ENCODE measurements at regions not wholly inside any gene's neighbourhood (a gene's known extent, or its start where the extent isn't known, plus 50 kb on each side); places are given as distances from the start of the nearest gene placed in this dataset.

GRCh38 chr6:93940381-93940780, 521.0 kb upstream of the EPHA7 start:
- DNase-seq = no peak
- no peaks in the 10 kb centered on the region for H3K36me3 ChIP-seq (ENCODE audit: control insufficient read depth in 2 of 3, insufficient read depth in 3 of 3, low read length in 3 of 3)
- no peaks in the 10 kb centered on the region for H3K9me3 ChIP-seq (ENCODE audit: control insufficient read depth in 2 of 3, insufficient read depth in 1 of 3, low read length in 3 of 3)
- no peak for FAIRE-seq
- intact Hi-C loops (cut with DNase I) = no loop called here
- no peak for TF ChIP-seq CTCF (IDR thresholded peaks at IDR 0.05; ENCODE audit: borderline replicate concordance, extremely low read depth, insufficient read depth)
- H3K4me3 ChIP-seq (ENCODE audit: low read length in 3 of 3) = no peak overlapping the region
- no peaks in the 10 kb centered on the region for H3K4me1 ChIP-seq (ENCODE audit: control insufficient read depth in 2 of 3, insufficient read depth in 2 of 3, low read depth in 1 of 3, low read length in 3 of 3)
- H3K9ac ChIP-seq (ENCODE audit: low read length in 3 of 3) = no peak overlapping the region
- H3K27ac ChIP-seq (ENCODE audit: low read depth in 2 of 2, low read length in 2 of 2) = no peak overlapping the region
- H3K27me3 ChIP-seq (ENCODE audit: control insufficient read depth, insufficient read depth, low read length) = no peaks in the 10 kb centered on the region

GRCh38 chr6:93932175-93932574, 512.8 kb upstream of the EPHA7 start:
- FAIRE-seq (no peak), DNase-seq (no peak)
- TF ChIP-seq CTCF (IDR thresholded peaks at IDR 0.05; ENCODE audit: borderline replicate concordance, extremely low read depth, insufficient read depth) = no peak
- Histone ChIP-seq H3K9ac (ENCODE audit: low read length in 3 of 3) (no peak overlapping the region), H3K27me3 (ENCODE audit: control insufficient read depth, insufficient read depth, low read length) (no peaks in the 10 kb centered on the region), H3K9me3 (ENCODE audit: control insufficient read depth in 2 of 3, insufficient read depth in 1 of 3, low read length in 3 of 3) (no peaks in the 10 kb centered on the region), H3K27ac (ENCODE audit: low read depth in 2 of 2, low read length in 2 of 2) (no peak overlapping the region), H3K4me3 (ENCODE audit: low read length in 3 of 3) (no peak overlapping the region), H3K36me3 (ENCODE audit: control insufficient read depth in 2 of 3, insufficient read depth in 3 of 3, low read length in 3 of 3) (no peaks in the 10 kb centered on the region), H3K4me1 (ENCODE audit: control insufficient read depth in 2 of 3, insufficient read depth in 2 of 3, low read depth in 1 of 3, low read length in 3 of 3) (no peaks in the 10 kb centered on the region)
- intact Hi-C loops (cut with DNase I) = no loop called here

GRCh38 chr6:93927731-93928130, 508.4 kb upstream of the EPHA7 start:
- Histone ChIP-seq H3K27ac (ENCODE audit: low read depth in 2 of 2, low read length in 2 of 2) (no peak overlapping the region), H3K9me3 (ENCODE audit: control insufficient read depth in 2 of 3, insufficient read depth in 1 of 3, low read length in 3 of 3) (no peaks in the 10 kb centered on the region), H3K4me1 (ENCODE audit: control insufficient read depth in 2 of 3, insufficient read depth in 2 of 3, low read depth in 1 of 3, low read length in 3 of 3) (no peaks in the 10 kb centered on the region), H3K36me3 (ENCODE audit: control insufficient read depth in 2 of 3, insufficient read depth in 3 of 3, low read length in 3 of 3) (no peaks in the 10 kb centered on the region), H3K27me3 (ENCODE audit: control insufficient read depth, insufficient read depth, low read length) (no peaks in the 10 kb centered on the region), H3K4me3 (ENCODE audit: low read length in 3 of 3) (no peak overlapping the region), H3K9ac (ENCODE audit: low read length in 3 of 3) (no peak overlapping the region)
- DNase-seq = no peak
- TF ChIP-seq CTCF (IDR thresholded peaks at IDR 0.05; ENCODE audit: borderline replicate concordance, extremely low read depth, insufficient read depth) = no peak
- FAIRE-seq = no peak
- intact Hi-C loops (cut with DNase I) = no loop called here

GRCh38 chr6:93919365-93919764, 500.0 kb upstream of the EPHA7 start:
- Histone ChIP-seq H3K4me1 (ENCODE audit: control insufficient read depth in 2 of 3, insufficient read depth in 2 of 3, low read depth in 1 of 3, low read length in 3 of 3) (no peaks in the 10 kb centered on the region), H3K9ac (ENCODE audit: low read length in 3 of 3) (no peak overlapping the region), H3K27ac (ENCODE audit: low read depth in 2 of 2, low read length in 2 of 2) (no peak overlapping the region), H3K36me3 (ENCODE audit: control insufficient read depth in 2 of 3, insufficient read depth in 3 of 3, low read length in 3 of 3) (no peaks in the 10 kb centered on the region), H3K27me3 (ENCODE audit: control insufficient read depth, insufficient read depth, low read length) (no peaks in the 10 kb centered on the region), H3K9me3 (ENCODE audit: control insufficient read depth in 2 of 3, insufficient read depth in 1 of 3, low read length in 3 of 3) (peaks cover 0 to 5% (median 0%) of the 10 kb centered on the region in 3 donors), H3K4me3 (ENCODE audit: low read length in 3 of 3) (no peak overlapping the region)
- no peak for FAIRE-seq
- DNase-seq = no peak
- no peak for TF ChIP-seq CTCF (IDR thresholded peaks at IDR 0.05; ENCODE audit: borderline replicate concordance, extremely low read depth, insufficient read depth)
- intact Hi-C loops (cut with DNase I) = no loop called here

All from kidney (tissue), 13 donors.